Parathyroid adenoma (tissue), 2 donors: ENCODE measurements at regions not wholly inside any gene's neighbourhood (a gene's known extent, or its start where the extent isn't known, plus 50 kb on each side); places are given as distances from the start of the nearest gene placed in this dataset.

ENCODE experiments used
- H2AFZ ChIP-seq: fragments of 300-600 bp; sonication (generic); one replicate; pipeline ENCODE4 v1.7.0; 2017; ENCODE audit warnings: antibody characterized with exemption, mild to moderate bottlenecking
- H3K27ac ChIP-seq: fragments of 300-600 bp; sonication (generic); one replicate; pipeline ENCODE4 v1.7.0; 2017
- H3K27me3 ChIP-seq: fragments of 300-600 bp; sonication (generic); one replicate; pipeline ENCODE4 v1.7.0; 2017; ENCODE audit warnings: low read length; ENCODE audit not compliant: control insufficient read depth, insufficient read depth
- H3K36me3 ChIP-seq: fragments of 300-600 bp; sonication (generic); one replicate; pipeline ENCODE4 v1.7.0; 2017; ENCODE audit warnings: low read length; ENCODE audit not compliant: control insufficient read depth, insufficient read depth
- H3K4me1 ChIP-seq: fragments of 300-600 bp; sonication (generic); one replicate; pipeline ENCODE4 v1.7.0; 2017; ENCODE audit warnings: control low read depth
- H3K4me2 ChIP-seq: fragments of 300-600 bp; sonication (generic); one replicate; pipeline ENCODE4 v1.7.0; 2017; ENCODE audit warnings: low read length
- H3K4me3 ChIP-seq: fragments of 300-600 bp; sonication (generic); one replicate; pipeline ENCODE4 v1.7.0; 2017; ENCODE audit warnings: low read depth, low read length
- H3K79me2 ChIP-seq: fragments of 300-600 bp; sonication (generic); one replicate; pipeline ENCODE4 v1.7.0; 2017; ENCODE audit warnings: control low read depth
- H3K9ac ChIP-seq: fragments of 300-600 bp; sonication (generic); one replicate; pipeline ENCODE4 v1.7.0; 2017; ENCODE audit warnings: mild to moderate bottlenecking
- H3K9me3 ChIP-seq: fragments of 300-600 bp; sonication (generic); one replicate; pipeline ENCODE4 v1.7.0; 2017; ENCODE audit warnings: low read length; ENCODE audit not compliant: control insufficient read depth
- CTCF ChIP-seq: fragments of 300-600 bp; sonication (generic); IDR thresholded peaks from one replicate; pipeline ENCODE4 v1.7.0; 2017; ENCODE audit warnings: antibody characterized with exemption, mild to moderate bottlenecking
- donor health status: primary hyperparathyroidism.

- H3K4me1 ChIP-seq: no peaks in the 10 kb centered on the region
- no peaks in the 10 kb centered on the region for H3K79me2 ChIP-seq
- H3K9me3 ChIP-seq: no peaks in the 10 kb centered on the region
- no peak overlapping the region for H3K4me2 ChIP-seq
- H3K27me3 ChIP-seq: no peaks in the 10 kb centered on the region
- no peaks in the 10 kb centered on the region for H3K36me3 ChIP-seq
- no peak for TF ChIP-seq CTCF
- H3K4me3 ChIP-seq: no peak overlapping the region
- no peak overlapping the region for H3K9ac ChIP-seq
- no peak overlapping the region for H2AFZ ChIP-seq
- H3K27ac ChIP-seq: no peak overlapping the region
These were observed 127.0 kb downstream of the LTN1 start for GRCh38 chr21:28865488-28866186.

GRCh38 chr21:28858424-28858823 lies 134.3 kb downstream of the LTN1 start:
- H3K4me3 ChIP-seq: no peak overlapping the region
- H3K9me3 ChIP-seq: no peaks in the 10 kb centered on the region
- TF ChIP-seq CTCF: no peak
- no peaks in the 10 kb centered on the region for H3K36me3 ChIP-seq
- H3K27ac ChIP-seq: no peak overlapping the region
- no peak overlapping the region for H2AFZ ChIP-seq
- no peak overlapping the region for H3K9ac ChIP-seq
- H3K4me1 ChIP-seq: no peaks in the 10 kb centered on the region
- H3K4me2 ChIP-seq: no peak overlapping the region
- H3K27me3 ChIP-seq: no peaks in the 10 kb centered on the region
- H3K79me2 ChIP-seq: no peaks in the 10 kb centered on the region

GRCh38 chr21:28857752-28858151 lies 134.9 kb downstream of the LTN1 start:
- no peak overlapping the region for H3K4me2 ChIP-seq
- H3K9me3 ChIP-seq: no peaks in the 10 kb centered on the region
- H3K27me3 ChIP-seq: no peaks in the 10 kb centered on the region
- H3K79me2 ChIP-seq: no peaks in the 10 kb centered on the region
- no peak overlapping the region for H3K9ac ChIP-seq
- no peak for TF ChIP-seq CTCF
- no peaks in the 10 kb centered on the region for H3K4me1 ChIP-seq
- no peak overlapping the region for H2AFZ ChIP-seq
- no peaks in the 10 kb centered on the region for H3K36me3 ChIP-seq
- no peak overlapping the region for H3K4me3 ChIP-seq
- no peak overlapping the region for H3K27ac ChIP-seq

- no peak overlapping the region for H3K9ac ChIP-seq
These were observed 136.0 kb downstream of the LTN1 start for GRCh38 chr21:28856588-28857250.

More at GRCh38 chr21:28856588-28857250, 136.0 kb downstream of the LTN1 start:
- no peaks in the 10 kb centered on the region for H3K4me1 ChIP-seq
- H3K36me3 ChIP-seq: no peaks in the 10 kb centered on the region
- no peak for TF ChIP-seq CTCF
- no peak overlapping the region for H3K27ac ChIP-seq
- H3K4me2 ChIP-seq: no peak overlapping the region
- H2AFZ ChIP-seq: no peak overlapping the region
- H3K79me2 ChIP-seq: no peaks in the 10 kb centered on the region
- H3K9me3 ChIP-seq: no peaks in the 10 kb centered on the region
- no peak overlapping the region for H3K4me3 ChIP-seq
- H3K27me3 ChIP-seq: no peaks in the 10 kb centered on the region
